CD4-positive, alpha-beta T cell treated with Interleukin-2 at 100 ng/mL for 4 hours (primary cell): ENCODE measurements at regions not wholly inside any gene's neighbourhood (a gene's known extent, or its start where the extent isn't known, plus 50 kb on each side); places are given as distances from the start of the nearest gene placed in this dataset.

Source experiments
- DNase-seq: peaks from one replicate; pipeline ENCODE4 v3.0.0-alpha.2; 2020; ENCODE audit warnings: low spot score

DNA sequence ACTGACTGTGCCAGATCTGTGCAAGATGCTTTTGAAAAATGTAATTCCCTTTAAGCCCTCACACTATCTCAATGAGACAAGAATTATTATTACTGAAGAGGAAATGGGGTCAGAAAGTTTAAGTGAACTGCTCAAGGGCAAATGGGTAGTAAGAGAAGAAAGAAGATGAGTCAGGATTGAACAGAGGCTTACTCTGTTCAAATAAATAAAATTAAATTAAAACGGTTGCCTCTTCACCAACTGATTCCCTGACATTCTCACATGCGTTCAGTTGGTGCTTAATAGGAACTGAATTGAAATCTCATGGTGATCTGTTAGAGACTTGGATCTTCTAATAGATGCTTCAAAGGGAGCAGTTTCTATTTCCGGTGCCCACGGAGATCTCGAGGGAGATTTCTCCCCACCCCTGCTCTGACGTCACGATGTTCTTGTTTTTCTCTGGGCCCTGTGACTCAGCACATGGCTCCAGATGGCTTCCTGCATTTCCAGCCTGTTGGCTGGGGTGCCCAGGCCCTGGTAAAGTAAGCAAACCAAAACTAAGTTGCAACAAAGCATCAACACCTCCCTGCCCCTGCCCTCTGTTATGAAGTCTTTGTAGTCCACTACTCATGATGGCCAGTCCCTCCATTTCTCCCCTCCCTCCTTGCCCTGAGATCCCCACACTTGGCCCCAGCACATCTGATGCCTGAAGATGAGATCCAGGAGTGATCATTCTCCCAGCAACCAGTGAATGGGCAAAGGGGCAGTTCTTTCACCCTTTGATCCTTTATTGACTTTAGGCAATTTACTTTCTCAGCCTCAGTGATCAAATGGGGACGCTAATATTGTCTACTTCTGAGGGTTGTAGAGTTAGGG, 106.1 kb upstream of the CPEB4 start:
- peak; percentile 73 for DNase-seq

- no peak for DNase-seq
Measured at GRCh38 chr5:173782671-173783101, 105.5 kb upstream of the CPEB4 start.

DNA sequence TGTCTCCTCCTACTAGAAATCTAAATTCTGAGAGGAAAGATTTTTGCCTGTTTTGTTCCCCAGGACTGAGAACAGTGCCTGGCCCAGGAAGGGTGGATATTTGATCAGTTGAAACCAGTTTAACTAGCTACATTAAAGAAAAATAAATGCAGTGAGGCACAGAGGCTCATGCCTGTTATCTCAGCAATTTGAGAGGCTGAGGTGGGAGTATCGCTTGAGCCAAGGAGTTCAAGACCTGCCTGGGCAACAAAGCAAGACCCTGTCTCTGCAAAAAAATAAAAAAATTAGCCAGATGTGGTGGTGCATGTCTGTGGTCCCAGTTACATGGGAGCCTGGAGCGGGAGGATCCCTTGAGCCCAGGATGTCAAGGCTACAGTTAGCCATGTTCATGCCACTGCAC, 104.8 kb upstream of the CPEB4 start:
- DNase-seq = no peak

GRCh38 chr5:173785400-173785799, 102.7 kb upstream of the CPEB4 start:
- DNase-seq = no peak

GRCh38 chr5:173785866-173786265, 102.3 kb upstream of the CPEB4 start:
- no peak for DNase-seq

DNA sequence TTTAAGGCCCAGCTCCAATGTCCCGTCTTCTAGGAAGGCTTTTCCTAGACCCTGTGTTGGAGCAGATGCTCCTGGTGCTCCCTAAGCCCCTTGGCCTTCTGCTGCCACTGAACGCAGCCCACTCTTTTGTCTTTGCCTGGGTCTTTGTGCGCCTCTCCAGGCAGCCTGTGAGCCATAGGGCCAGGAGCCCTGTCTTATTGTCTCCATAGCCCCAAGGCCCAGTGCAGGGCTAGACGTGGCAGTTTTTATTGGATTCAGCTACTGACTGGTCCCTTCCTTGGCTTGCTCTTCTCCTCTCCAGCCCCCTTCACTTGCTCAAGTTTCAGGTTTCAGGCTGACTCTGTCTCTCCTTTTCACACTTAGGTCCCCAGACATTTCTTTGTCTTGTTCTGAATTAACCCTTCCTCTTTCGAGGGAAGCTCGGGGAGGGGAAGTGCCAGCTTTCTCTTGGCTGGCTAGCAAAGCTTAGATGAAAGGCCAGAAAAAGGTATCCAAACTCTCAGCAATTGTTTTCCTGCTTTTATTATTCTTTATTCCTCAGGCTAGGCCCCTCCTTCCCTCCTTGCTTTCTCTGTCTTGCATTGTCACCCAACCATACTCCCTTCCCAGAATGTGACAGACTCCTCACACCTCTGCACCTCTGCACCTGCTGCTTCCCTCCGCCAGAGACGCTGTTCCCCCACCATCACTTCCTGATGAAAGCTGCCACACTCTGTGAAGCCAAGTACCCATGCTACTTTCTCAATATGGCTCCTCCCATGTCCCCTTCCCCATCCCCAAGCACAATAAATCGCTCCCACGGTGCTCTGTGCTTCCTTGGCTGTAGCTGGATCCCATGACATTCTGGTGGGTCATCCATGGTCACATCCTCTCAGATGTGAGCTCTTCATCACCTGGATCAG, 101.6 kb upstream of the CPEB4 start:
- DNase-seq = no peak

DNA sequence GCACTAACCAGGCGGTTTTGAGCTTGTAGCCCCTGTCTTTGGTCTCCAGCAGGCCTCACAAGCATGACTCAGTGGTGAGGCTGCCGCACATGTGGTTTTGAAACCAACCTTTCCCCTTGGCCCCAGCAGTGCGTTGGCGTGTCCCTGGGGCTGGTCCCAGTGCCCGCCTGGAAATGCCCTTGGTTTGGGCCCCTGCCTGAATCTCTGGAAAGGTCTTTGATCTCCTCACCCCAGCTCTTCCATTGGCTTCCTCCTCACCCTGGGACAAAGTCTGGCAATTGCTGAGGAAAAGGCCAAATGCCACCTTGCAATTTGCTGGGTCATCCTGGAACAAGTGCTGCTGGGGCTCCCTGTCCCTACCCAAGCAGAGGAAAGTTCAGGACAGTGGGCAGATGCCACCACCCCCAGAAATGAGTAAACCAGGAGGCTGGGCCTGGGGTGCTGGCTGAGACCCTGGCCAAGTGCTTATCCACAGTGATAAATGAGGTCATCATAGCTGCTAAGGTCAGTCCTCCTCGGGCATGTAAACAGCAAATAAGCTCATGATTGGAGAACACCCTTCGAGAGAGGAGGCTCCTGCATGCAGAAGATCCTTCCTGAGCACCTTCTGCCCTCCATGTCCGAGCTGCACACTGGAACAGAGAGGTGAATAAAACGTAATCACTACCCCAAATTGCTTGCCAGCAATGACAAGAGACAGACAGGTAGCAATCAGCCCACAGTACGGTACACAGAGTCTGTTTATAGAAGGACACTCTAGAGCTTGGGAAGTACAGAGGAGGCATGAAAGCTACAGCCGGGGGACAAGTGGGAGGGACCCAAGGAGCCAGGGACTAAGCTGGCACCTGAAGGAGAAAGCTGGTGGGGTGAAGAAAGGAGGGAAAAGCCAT, 98.9 kb upstream of the CPEB4 start:
- no peak for DNase-seq

DNA sequence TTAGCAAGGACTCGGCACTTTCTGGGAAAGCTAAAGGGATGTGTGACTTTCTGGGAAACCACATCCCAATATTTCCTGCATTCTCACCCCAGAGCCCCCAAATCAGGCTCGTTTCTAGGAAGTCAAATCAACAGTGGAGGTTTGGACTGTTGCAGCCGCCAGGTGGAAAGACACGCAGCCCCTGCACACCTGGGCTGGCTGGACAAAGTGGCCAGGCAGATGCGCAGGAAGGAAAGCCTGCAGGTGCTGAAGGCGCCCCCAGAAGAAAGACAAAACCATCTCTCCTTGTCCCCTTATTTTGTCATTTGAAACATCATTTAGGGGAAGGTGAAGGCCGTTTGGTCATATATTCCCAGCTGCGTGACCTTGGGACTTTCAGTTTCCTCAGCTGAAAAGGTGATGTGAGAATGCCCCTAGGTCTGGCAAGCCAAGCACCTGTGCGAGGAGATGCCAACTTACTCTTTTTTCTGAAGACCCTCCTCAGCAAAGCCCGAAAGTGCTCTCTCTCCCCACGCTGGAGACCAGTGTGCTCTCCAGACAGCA, 97.9 kb upstream of the CPEB4 start:
- DNase-seq = no peak

DNA sequence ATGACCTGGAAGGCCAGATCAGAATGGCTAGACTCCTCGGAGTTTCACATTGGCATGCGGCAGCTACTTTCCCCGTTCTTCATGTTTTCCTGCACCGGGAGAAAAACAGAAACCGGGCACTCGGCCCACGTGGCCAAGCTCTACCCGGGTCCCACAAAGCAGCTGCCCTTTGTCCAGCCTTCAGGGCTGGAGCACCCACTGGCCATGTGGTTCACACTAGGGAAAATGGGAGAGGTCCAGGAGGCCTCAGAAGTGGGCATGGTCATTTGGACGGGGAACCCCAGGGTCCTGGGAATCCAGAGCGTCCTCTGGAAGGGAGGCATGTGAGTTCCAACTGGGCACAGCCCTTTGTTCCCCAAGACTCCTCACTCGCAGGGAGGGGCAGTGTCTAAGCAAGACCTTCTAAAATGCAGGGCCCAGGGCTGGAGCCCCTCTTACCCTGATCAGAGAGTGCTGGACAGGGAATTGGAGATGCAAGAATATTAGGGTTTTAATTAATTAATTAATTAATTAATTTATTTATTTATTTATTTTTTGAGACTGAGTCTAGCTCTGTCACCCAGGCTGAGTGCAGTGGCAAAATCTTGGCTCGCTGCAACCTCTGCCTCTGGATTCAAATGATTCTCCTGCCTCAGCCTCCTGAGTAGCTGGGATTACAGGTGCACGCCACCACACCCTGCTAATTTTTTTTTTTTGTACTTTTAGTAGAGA, 97.2 kb upstream of the CPEB4 start:
- no peak for DNase-seq

DNA sequence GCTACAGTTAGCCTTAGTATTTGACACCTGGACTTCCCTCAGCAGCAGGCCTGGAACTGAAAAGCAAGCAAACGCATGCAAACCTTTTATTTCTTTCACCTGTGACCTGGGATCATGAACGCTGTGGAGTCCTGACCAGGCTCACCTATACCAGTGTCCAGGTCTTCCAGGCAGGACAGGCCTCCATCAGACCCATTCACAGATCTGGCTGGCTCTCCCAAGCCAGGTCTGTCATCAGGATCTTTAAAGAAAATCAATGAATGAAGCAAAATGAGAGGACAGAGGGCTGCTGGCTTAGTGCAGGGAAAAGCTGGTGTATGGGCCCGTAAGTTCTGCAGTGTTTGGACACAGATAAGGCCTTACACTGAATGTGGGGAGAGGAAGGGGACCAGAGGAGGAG, 96.3 kb upstream of the CPEB4 start:
- DNase-seq = no peak

GRCh38 chr5:173792781-173793547, 95.2 kb upstream of the CPEB4 start:
- no peak for DNase-seq

- DNase-seq = no peak
Measured at GRCh38 chr5:173793648-173794548, 94.3 kb upstream of the CPEB4 start.

DNA sequence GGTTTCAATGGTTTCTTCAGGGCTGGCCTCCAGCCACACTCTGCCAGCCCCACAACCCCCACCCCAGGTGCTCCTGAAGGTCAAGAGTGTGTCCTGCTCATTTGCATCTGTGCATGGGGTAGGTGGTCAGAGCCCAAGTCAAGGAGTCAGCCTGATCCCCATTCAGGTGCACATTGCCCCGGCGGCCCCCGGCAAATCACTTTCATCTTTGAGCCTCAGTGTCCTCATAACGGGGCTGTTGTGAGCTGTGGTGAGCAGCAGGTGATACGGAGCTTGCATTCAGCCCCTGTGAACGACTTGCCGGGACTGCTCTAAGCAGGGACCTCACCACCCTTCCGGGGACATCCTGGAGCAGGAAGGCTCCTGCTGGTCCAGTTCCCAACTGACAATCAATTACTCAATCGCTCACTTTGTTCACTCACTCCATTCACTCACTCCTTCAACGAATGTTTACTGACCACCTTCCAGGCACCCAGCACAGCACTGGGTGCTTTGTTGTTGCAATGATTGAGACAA, 93.2 kb upstream of the CPEB4 start:
- DNase-seq = no peak

GRCh38 chr5:173795601-173796000, 92.5 kb upstream of the CPEB4 start:
- no peak for DNase-seq

- no peak for DNase-seq
Measured at GRCh38 chr5:173796721-173797495, 91.2 kb upstream of the CPEB4 start.

DNA sequence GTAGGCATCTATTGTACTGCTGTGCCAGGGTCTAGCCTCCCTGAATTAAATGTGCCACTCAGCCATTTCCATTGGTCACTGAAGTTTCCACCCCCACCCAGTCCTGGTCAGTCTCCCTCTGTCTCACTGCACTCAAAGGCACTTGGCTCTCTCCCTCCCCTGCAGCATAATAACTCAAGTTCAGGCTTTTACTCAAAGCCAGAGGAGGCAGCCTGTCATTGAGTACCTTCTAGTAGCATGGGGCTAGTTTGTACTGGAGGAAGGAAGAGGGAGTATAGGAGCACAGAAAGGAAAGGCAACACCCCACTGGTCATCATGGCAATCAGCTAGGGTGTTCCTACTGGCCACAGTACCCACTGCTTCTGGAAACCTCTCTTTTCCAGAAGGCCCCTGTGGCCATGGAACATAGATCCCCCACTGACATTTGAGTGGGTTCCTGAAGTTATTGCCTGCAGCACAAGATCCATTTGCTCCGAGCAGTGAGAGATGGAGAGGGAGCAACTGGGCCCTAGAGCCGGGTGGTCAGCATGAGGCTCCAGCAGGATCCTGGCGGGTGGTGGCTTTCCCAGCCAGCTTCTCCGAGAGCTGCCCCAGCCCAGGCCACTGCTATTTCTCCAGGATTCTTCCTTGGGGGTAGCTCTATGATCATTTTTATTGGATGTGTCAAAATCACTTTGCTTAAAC, 89.9 kb upstream of the CPEB4 start:
- DNase-seq = no peak

- no peak for DNase-seq
Measured at GRCh38 chr5:173800340-173800739, 87.8 kb upstream of the CPEB4 start.

DNA sequence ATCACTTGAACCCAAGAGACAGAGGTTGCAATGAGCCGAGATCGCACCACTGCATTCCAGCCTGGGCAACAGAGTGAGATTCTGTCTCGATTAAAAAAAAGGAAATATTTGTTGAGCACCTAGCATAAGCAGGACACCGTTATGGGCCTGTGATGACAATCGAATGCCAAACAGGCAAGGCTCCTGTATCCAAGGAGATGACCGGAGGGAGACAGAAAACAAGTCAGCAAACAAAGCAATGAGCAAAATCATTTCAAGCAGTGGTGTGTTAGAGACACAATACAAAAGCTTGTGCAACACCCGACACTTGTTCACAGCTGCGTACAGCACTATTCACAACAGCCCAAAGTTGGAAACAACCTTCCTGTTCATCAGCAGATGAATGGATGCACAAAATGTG, 87.1 kb upstream of the CPEB4 start:
- DNase-seq = no peak
